ENCODE measurements at regions not wholly inside any gene's neighbourhood (a gene's known extent, or its start where the extent isn't known, plus 50 kb on each side); places are given as distances from the start of the nearest gene placed in this dataset.

GRCh38 chr3:17965331-17965730 is 222.9 kb upstream of the TBC1D5 start:
- H3K4me1 Mint-ChIP-seq = no peaks in the 10 kb centered on the region
- peaks cover 0 to 3% (median 0%) of the 10 kb centered on the region in 8 donors for H3K9me3 Mint-ChIP-seq
- Histone ChIP-seq H3K4me3 (ENCODE audit: low read length in 2 of 2) (no peak overlapping the region), H3K4me1 (ENCODE audit: insufficient read depth, low read length) (no peaks in the 10 kb centered on the region), H3K27ac (ENCODE audit: low read depth, low read length) (no peak overlapping the region), H3K27me3 (ENCODE audit: insufficient read depth, low read length) (no peaks in the 10 kb centered on the region), H3K9me3 (ENCODE audit: control insufficient read depth in 1 of 2, low read length in 2 of 2) (no peaks in the 10 kb centered on the region), H3K36me3 (ENCODE audit: insufficient read depth, low read length) (no peaks in the 10 kb centered on the region)
- DNase-seq = no peak
- POLR2A ChIA-PET (ENCODE audit: partially characterized antibody) = no interaction called here
- H3K27ac Mint-ChIP-seq = no peak overlapping the region
- no peaks in the 10 kb centered on the region for H3K36me3 Mint-ChIP-seq
- peaks cover 8 to 11% of the 10 kb centered on the region in 2 donors for H3K27me3 Mint-ChIP-seq
- intact Hi-C loops (cut with micrococcal nuclease) = no loop called here
- CTCF ChIA-PET (ENCODE audit: partially characterized antibody) = no interaction called here
- no peak overlapping the region for H3K4me3 Mint-ChIP-seq

GRCh38 chr3:17964108-17964507 is 221.7 kb upstream of the TBC1D5 start:
- CTCF ChIA-PET (ENCODE audit: partially characterized antibody) = no interaction called here
- Histone ChIP-seq H3K4me1 (ENCODE audit: insufficient read depth, low read length) (no peaks in the 10 kb centered on the region), H3K36me3 (ENCODE audit: insufficient read depth, low read length) (no peaks in the 10 kb centered on the region), H3K9me3 (ENCODE audit: control insufficient read depth in 1 of 2, low read length in 2 of 2) (no peaks in the 10 kb centered on the region), H3K4me3 (ENCODE audit: low read length in 2 of 2) (no peak overlapping the region), H3K27ac (ENCODE audit: low read depth, low read length) (no peak overlapping the region), H3K27me3 (ENCODE audit: insufficient read depth, low read length) (no peaks in the 10 kb centered on the region)
- intact Hi-C loops (cut with micrococcal nuclease) = no loop called here
- H3K9me3 Mint-ChIP-seq = peaks cover 0 to 3% (median 0%) of the 10 kb centered on the region in 8 donors
- DNase-seq = no peak
- POLR2A ChIA-PET (ENCODE audit: partially characterized antibody) = no interaction called here
- no peak overlapping the region for H3K4me3 Mint-ChIP-seq
- no peak overlapping the region for H3K27ac Mint-ChIP-seq
- no peaks in the 10 kb centered on the region for H3K36me3 Mint-ChIP-seq
- no peaks in the 10 kb centered on the region for H3K4me1 Mint-ChIP-seq
- peaks cover 9 to 13% of the 10 kb centered on the region in 2 donors for H3K27me3 Mint-ChIP-seq

DNA sequence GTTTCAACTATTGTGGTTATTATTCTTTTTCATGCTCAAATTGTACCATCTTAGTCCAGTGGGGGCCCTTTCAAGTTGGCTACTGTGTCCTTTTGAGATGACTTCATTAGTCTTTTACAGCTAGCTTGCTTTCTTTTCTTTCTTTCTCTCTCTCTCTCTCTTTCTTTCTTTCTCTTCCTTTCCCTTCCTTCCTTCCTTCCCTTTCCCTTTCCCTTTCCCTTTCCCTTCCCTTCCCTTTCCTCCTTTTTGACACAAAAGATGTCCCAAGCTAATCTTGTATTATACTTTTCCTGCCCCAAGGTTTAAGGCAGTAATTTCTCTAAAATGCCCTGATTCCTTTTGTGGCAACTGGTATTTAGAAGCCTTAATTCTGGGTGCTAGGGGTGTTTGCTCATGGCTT is 213.0 kb upstream of the TBC1D5 start:
- Mint-ChIP-seq H3K4me1 (no peaks in the 10 kb centered on the region), H3K4me3 (no peak overlapping the region), H3K27ac (no peak overlapping the region), H3K36me3 (no peaks in the 10 kb centered on the region), H3K27me3 (peaks cover 4 to 9% of the 10 kb centered on the region in 2 donors), H3K9me3 (peaks cover 0 to 7% (median 3%) of the 10 kb centered on the region in 8 donors)
- H3K4me3 ChIP-seq (ENCODE audit: low read length in 2 of 2) = no peak overlapping the region
- no peaks in the 10 kb centered on the region for H3K27me3 ChIP-seq (ENCODE audit: insufficient read depth, low read length)
- no peaks in the 10 kb centered on the region for H3K4me1 ChIP-seq (ENCODE audit: insufficient read depth, low read length)
- ChIA-PET POLR2A (ENCODE audit: partially characterized antibody) (no interaction called here), CTCF (ENCODE audit: partially characterized antibody) (no interaction called here)
- intact Hi-C loops (cut with micrococcal nuclease) = no loop called here
- H3K27ac ChIP-seq (ENCODE audit: low read depth, low read length) = no peak overlapping the region
- H3K36me3 ChIP-seq (ENCODE audit: insufficient read depth, low read length) = no peaks in the 10 kb centered on the region
- no peak for DNase-seq
- H3K9me3 ChIP-seq (ENCODE audit: control insufficient read depth in 1 of 2, low read length in 2 of 2) = no peaks in the 10 kb centered on the region

- no peak for DNase-seq
These were observed 212.4 kb upstream of the TBC1D5 start for GRCh38 chr3:17954801-17955200.

DNA sequence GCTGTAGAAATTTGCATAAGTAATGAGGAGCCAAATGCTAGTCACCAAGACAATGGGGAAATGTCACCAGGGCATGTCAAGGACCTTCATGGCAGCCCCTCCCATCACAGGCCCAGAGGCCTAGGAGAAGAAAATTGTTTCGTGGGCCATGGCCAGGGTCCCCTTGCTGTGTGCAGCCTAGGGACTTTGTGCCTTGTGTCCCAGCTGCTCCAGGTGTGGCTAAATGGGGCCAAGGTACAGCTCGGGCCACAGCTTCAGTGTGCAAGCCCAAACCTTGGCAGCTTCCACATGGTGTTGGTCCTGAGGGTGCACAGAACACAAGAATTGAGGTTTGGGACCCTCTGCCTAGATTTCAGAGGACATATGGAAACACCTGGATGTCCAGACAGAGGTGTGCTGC is 208.8 kb upstream of the TBC1D5 start:
- intact Hi-C loops (cut with micrococcal nuclease) = no loop called here
- Histone ChIP-seq H3K4me3 (ENCODE audit: low read length in 2 of 2) (no peak overlapping the region), H3K36me3 (ENCODE audit: insufficient read depth, low read length) (no peaks in the 10 kb centered on the region), H3K27ac (ENCODE audit: low read depth, low read length) (no peak overlapping the region), H3K9me3 (ENCODE audit: control insufficient read depth in 1 of 2, low read length in 2 of 2) (no peaks in the 10 kb centered on the region), H3K27me3 (ENCODE audit: insufficient read depth, low read length) (no peaks in the 10 kb centered on the region), H3K4me1 (ENCODE audit: insufficient read depth, low read length) (no peaks in the 10 kb centered on the region)
- Mint-ChIP-seq H3K36me3 (no peaks in the 10 kb centered on the region), H3K27me3 (peaks cover 10 to 14% of the 10 kb centered on the region in 2 donors), H3K4me1 (no peaks in the 10 kb centered on the region), H3K4me3 (no peak overlapping the region), H3K27ac (no peak overlapping the region), H3K9me3 (peaks cover 0 to 7% (median 3%) of the 10 kb centered on the region in 8 donors)
- ChIA-PET CTCF (ENCODE audit: partially characterized antibody) (no interaction called here), POLR2A (ENCODE audit: partially characterized antibody) (no interaction called here)
- DNase-seq = no peak

More at GRCh38 chr3:17954801-17955200, 212.4 kb upstream of the TBC1D5 start:
- H3K36me3 ChIP-seq (ENCODE audit: insufficient read depth, low read length) = no peaks in the 10 kb centered on the region
- H3K4me1 Mint-ChIP-seq = no peaks in the 10 kb centered on the region
- no peak overlapping the region for H3K27ac Mint-ChIP-seq
- H3K4me1 ChIP-seq (ENCODE audit: insufficient read depth, low read length) = no peaks in the 10 kb centered on the region
- no peaks in the 10 kb centered on the region for H3K27me3 ChIP-seq (ENCODE audit: insufficient read depth, low read length)
- no peak overlapping the region for H3K4me3 Mint-ChIP-seq
- H3K27me3 Mint-ChIP-seq = peaks cover 5 to 9% of the 10 kb centered on the region in 2 donors
- no peak overlapping the region for H3K4me3 ChIP-seq (ENCODE audit: low read length in 2 of 2)
- ChIA-PET CTCF (ENCODE audit: partially characterized antibody) (no interaction called here), POLR2A (ENCODE audit: partially characterized antibody) (no interaction called here)
- H3K27ac ChIP-seq (ENCODE audit: low read depth, low read length) = no peak overlapping the region
- no peaks in the 10 kb centered on the region for H3K9me3 ChIP-seq (ENCODE audit: control insufficient read depth in 1 of 2, low read length in 2 of 2)
- H3K9me3 Mint-ChIP-seq = peaks cover 0 to 7% (median 3%) of the 10 kb centered on the region in 8 donors
- H3K36me3 Mint-ChIP-seq = no peaks in the 10 kb centered on the region
- intact Hi-C loops (cut with micrococcal nuclease) = no loop called here

- no peaks in the 10 kb centered on the region for H3K36me3 ChIP-seq (ENCODE audit: insufficient read depth, low read length)
- Mint-ChIP-seq H3K9me3 (peaks cover 0 to 7% (median 3%) of the 10 kb centered on the region in 8 donors), H3K4me3 (no peak overlapping the region), H3K27ac (no peak overlapping the region), H3K4me1 (no peaks in the 10 kb centered on the region), H3K36me3 (no peaks in the 10 kb centered on the region), H3K27me3 (peaks cover 14% of the 10 kb centered on the region in 2 donors)
- H3K9me3 ChIP-seq (ENCODE audit: control insufficient read depth in 1 of 2, low read length in 2 of 2) = no peaks in the 10 kb centered on the region
- DNase-seq = no peak
- no peak overlapping the region for H3K27ac ChIP-seq (ENCODE audit: low read depth, low read length)
- intact Hi-C loops (cut with micrococcal nuclease) = no loop called here
- ChIA-PET POLR2A (ENCODE audit: partially characterized antibody) (no interaction called here), CTCF (ENCODE audit: partially characterized antibody) (no interaction called here)
- no peak overlapping the region for H3K4me3 ChIP-seq (ENCODE audit: low read length in 2 of 2)
- H3K27me3 ChIP-seq (ENCODE audit: insufficient read depth, low read length) = no peaks in the 10 kb centered on the region
- H3K4me1 ChIP-seq (ENCODE audit: insufficient read depth, low read length) = no peaks in the 10 kb centered on the region
These were observed 206.7 kb upstream of the TBC1D5 start for GRCh38 chr3:17949101-17949500.

- Mint-ChIP-seq H3K27ac (no peak overlapping the region), H3K9me3 (peaks cover 0 to 7% (median 3%) of the 10 kb centered on the region in 8 donors), H3K36me3 (no peaks in the 10 kb centered on the region), H3K27me3 (peaks cover 11 to 14% of the 10 kb centered on the region in 2 donors), H3K4me3 (no peak overlapping the region), H3K4me1 (no peaks in the 10 kb centered on the region)
- no peak for DNase-seq
- Histone ChIP-seq H3K27me3 (ENCODE audit: insufficient read depth, low read length) (no peaks in the 10 kb centered on the region), H3K4me1 (ENCODE audit: insufficient read depth, low read length) (no peaks in the 10 kb centered on the region), H3K4me3 (ENCODE audit: low read length in 2 of 2) (no peak overlapping the region), H3K36me3 (ENCODE audit: insufficient read depth, low read length) (no peaks in the 10 kb centered on the region), H3K9me3 (ENCODE audit: control insufficient read depth in 1 of 2, low read length in 2 of 2) (no peaks in the 10 kb centered on the region), H3K27ac (ENCODE audit: low read depth, low read length) (no peak overlapping the region)
- POLR2A ChIA-PET (ENCODE audit: partially characterized antibody) = no interaction called here
- intact Hi-C loops (cut with micrococcal nuclease) = no loop called here
- CTCF ChIA-PET (ENCODE audit: partially characterized antibody) = no interaction called here
These were observed 205.4 kb upstream of the TBC1D5 start for GRCh38 chr3:17947833-17948232.

DNA sequence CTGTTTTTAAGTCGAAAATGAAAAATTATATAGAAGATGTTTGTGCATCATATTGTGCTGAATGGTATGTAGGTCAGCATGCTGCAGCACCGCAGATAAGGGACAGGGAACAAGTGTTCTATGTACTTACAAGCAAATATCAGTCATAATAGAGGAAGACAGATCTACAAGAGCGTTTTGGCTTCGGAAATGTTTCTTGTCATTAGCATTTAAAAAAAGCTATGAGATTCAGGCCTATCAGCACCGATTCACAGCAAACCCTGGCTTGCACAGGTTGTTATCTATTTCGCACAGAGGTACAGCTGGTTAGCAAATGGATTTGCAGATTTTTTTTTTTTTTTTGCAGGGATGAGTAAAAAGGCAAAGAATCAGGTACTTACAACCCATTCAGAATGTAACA is 204.2 kb upstream of the TBC1D5 start:
- H3K27me3 Mint-ChIP-seq = peaks cover 8 to 14% of the 10 kb centered on the region in 2 donors

More for the DNA sequence above, 204.2 kb upstream of the TBC1D5 start:
- Histone ChIP-seq H3K9me3 (ENCODE audit: control insufficient read depth in 1 of 2, low read length in 2 of 2) (no peaks in the 10 kb centered on the region), H3K4me3 (ENCODE audit: low read length in 2 of 2) (no peak overlapping the region), H3K4me1 (ENCODE audit: insufficient read depth, low read length) (no peaks in the 10 kb centered on the region), H3K27ac (ENCODE audit: low read depth, low read length) (no peak overlapping the region), H3K27me3 (ENCODE audit: insufficient read depth, low read length) (no peaks in the 10 kb centered on the region), H3K36me3 (ENCODE audit: insufficient read depth, low read length) (no peaks in the 10 kb centered on the region)
- no peak for DNase-seq
- intact Hi-C loops (cut with micrococcal nuclease) = no loop called here
- Mint-ChIP-seq H3K27ac (no peak overlapping the region), H3K4me1 (no peaks in the 10 kb centered on the region), H3K4me3 (no peak overlapping the region), H3K36me3 (no peaks in the 10 kb centered on the region), H3K9me3 (peaks cover 0 to 7% (median 1%) of the 10 kb centered on the region in 8 donors)
- CTCF ChIA-PET (ENCODE audit: partially characterized antibody) = no interaction called here
- POLR2A ChIA-PET (ENCODE audit: partially characterized antibody) = no interaction called here

Data from CD4-positive, alpha-beta memory T cell (primary cell).